ENCODE measurements at regions not wholly inside any gene's neighbourhood (a gene's known extent, or its start where the extent isn't known, plus 50 kb on each side); places are given as distances from the start of the nearest gene placed in this dataset.
"Not testable (repeated sequence)": the region's sequence is repeated elsewhere in the genome, so short reads cannot be mapped to it uniquely, and the experiment has no call there.

DNA sequence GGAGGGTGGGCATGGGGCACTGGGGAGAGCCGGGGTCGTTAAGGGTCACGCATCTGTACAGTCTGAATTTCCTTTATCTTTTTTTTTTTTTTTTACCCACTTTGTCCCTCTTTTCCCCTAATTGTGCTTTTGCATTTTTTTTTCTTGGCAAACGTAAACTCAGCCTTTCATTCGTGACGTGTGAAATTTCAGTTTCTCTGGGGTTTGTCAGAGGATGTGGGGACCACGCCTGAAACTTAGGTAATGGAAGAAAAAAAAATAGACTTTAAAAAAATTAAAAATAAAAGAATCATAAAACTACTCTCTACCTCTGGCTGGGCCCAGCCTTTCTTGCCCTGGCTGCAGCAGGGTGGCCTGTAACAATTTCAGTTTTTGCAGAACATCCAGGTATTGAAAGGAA, 68.3 kb upstream of the ZNF658 start:
- not testable (repeated sequence) for DNase-seq (ENCODE audit: low spot score)

GRCh38 chr9:66837242-66837937, 63.1 kb upstream of the ZNF658 start:
- not testable (repeated sequence) for DNase-seq (ENCODE audit: low spot score)

Measured in hematopoietic multipotent progenitor cell treated with erythropoietin and hydrocortisone succinate and interleukin-3 and kit ligand, for 17 days (in vitro differentiated cells).